ENCODE measurements at regions not wholly inside any gene's neighbourhood (a gene's known extent, or its start where the extent isn't known, plus 50 kb on each side); places are given as distances from the start of the nearest gene placed in this dataset.

DNA sequence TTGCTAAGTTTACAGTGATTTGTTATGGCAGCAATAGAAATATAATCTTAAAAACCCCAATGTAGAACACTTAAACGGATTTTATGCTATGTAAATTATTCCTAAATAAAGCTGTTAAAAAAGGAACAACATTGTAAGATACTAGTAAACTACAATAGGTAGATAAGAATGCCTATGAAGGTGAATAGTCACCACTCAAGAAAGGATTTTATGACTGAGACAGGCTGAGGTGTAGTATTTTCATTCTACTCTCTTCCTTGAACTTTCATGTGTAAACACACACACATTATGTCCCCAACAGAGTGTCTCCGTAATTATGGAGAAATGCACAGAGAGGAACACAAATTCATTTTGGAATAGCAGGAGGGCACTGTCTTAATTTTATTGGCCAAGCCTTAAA is 183.9 kb upstream of the ST6GAL2 start:
- Mint-ChIP-seq H3K27me3 (no peaks in the 10 kb centered on the region), H3K27ac (no peak overlapping the region), H3K36me3 (no peaks in the 10 kb centered on the region), H3K9me3 (ENCODE audit: low read depth) (no peaks in the 10 kb centered on the region), H3K4me3 (no peak overlapping the region), H3K4me1 (no peaks in the 10 kb centered on the region)
- CTCF ChIA-PET: no interaction called here
- ATAC-seq: no peak
- no peak for DNase-seq

DNA sequence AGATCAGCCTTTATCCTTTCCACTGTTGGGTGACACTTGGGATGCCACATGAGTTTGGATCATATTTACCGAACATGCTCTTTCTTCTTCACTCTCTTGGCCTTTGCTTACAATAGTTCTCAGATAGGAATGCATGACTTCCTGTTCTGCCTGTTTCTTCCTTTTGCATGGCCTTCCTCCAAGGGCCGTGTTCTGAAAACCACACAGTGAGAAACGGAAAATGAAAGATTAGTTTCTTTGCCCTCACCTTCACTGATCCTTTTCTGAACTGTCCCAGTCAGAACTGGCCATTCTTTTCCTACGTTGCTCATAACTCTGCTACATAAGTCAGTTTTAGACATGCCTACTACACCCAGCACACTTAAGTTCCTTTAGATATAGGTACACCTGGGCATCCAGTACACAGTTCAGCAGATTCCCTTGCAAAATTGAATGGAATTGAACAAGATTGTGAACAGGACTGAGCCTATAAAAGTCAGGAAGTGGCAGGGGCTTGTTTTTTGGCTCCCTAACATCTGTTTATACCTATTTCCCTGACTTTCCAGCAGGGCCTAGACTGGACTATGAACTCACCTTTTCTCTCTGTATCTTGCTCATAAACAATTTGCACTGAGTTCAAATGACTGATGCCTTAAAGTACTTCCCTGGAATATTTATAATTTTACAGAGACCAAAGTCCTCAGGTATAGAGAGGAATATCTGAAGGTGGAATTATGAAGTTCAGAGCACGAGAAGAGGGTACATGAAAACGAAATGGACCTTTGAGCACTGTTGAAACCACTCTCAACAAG is 186.4 kb upstream of the ST6GAL2 start:
- no peak for DNase-seq
- peaks cover 2% of the 10 kb centered on the region for H3K9me3 Mint-ChIP-seq (ENCODE audit: low read depth)
- no peaks in the 10 kb centered on the region for H3K4me1 Mint-ChIP-seq
- H3K27me3 Mint-ChIP-seq: no peaks in the 10 kb centered on the region
- ATAC-seq: no peak
- no peak overlapping the region for H3K4me3 Mint-ChIP-seq
- CTCF ChIA-PET: no interaction called here
- no peak overlapping the region for H3K27ac Mint-ChIP-seq
- no peaks in the 10 kb centered on the region for H3K36me3 Mint-ChIP-seq

DNA sequence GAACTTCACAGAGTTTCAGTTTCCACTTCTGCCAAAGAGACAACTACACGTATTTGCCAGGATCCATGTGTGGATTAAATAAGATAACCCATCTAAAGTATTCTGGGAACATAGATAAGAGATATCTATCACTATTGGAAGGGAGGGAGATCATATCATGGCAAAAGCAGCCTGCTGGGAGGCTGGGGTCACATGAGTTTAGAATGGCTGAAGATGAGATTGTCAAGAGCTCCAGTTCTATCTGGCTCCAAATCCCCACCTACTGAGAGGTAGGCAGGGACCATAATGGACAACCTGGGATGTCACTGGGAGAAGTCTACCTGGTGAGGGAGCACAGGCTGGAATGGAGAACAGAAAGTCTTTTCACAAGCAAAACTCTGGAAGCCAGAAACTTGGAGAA is 192.6 kb upstream of the ST6GAL2 start:
- no peak overlapping the region for H3K4me3 Mint-ChIP-seq
- no peaks in the 10 kb centered on the region for H3K36me3 Mint-ChIP-seq
- no peaks in the 10 kb centered on the region for H3K27me3 Mint-ChIP-seq
- CTCF ChIA-PET: no interaction called here
- H3K9me3 Mint-ChIP-seq (ENCODE audit: low read depth): peaks cover 2% of the 10 kb centered on the region
- H3K4me1 Mint-ChIP-seq: no peaks in the 10 kb centered on the region
- H3K27ac Mint-ChIP-seq: no peak overlapping the region
- no peak for ATAC-seq
- no peak for DNase-seq

DNA sequence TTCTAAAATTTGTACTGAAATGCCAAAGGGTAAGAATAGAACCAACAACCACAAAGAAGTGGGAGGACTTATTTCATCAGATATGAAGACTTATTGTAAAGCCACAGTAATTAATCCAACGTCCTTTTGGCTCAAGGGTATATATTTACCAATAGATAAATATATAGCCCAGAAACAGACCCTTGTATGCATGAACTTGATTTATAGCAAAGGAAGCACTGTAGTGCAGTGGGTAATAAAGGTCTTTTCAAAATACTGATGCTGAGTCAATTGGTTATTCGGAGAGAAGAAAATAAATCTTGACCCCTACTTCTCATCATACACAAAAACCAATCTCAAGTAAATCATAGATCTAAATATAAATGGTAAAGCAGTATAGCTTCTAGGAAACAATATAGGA is 200.5 kb upstream of the ST6GAL2 start:
- H3K36me3 Mint-ChIP-seq: no peaks in the 10 kb centered on the region
- no peak for DNase-seq
- no peaks in the 10 kb centered on the region for H3K27me3 Mint-ChIP-seq
- no peak overlapping the region for H3K27ac Mint-ChIP-seq
- no peak for ATAC-seq
- no peaks in the 10 kb centered on the region for H3K4me1 Mint-ChIP-seq
- CTCF ChIA-PET: no interaction called here
- no peaks in the 10 kb centered on the region for H3K9me3 Mint-ChIP-seq (ENCODE audit: low read depth)
- no peak overlapping the region for H3K4me3 Mint-ChIP-seq

DNA sequence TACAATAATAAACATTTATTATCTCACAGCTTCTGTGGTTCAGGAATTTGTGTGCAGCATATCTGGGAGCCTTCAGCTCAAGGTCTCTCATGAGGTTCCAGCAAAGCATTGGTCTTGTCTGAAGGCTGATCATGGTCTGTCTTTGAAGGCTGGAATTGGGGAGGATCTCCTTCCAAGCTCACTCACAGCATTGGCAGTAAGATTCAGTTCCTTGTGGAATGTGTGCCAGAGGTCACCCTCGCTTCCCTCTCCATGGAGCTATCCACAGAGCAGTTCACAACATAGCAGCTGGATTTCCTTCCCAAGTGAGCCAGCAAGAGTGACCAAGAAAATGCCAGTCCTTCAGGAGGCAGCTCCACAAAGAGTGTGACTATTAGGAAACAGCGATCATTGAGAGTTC is 202.2 kb upstream of the ST6GAL2 start:
- H3K27ac Mint-ChIP-seq: no peak overlapping the region
- no peaks in the 10 kb centered on the region for H3K36me3 Mint-ChIP-seq
- H3K27me3 Mint-ChIP-seq: no peaks in the 10 kb centered on the region
- H3K4me3 Mint-ChIP-seq: no peak overlapping the region
- no peak for ATAC-seq
- no peaks in the 10 kb centered on the region for H3K9me3 Mint-ChIP-seq (ENCODE audit: low read depth)
- H3K4me1 Mint-ChIP-seq: no peaks in the 10 kb centered on the region
- no peak for DNase-seq
- CTCF ChIA-PET: no interaction called here

DNA sequence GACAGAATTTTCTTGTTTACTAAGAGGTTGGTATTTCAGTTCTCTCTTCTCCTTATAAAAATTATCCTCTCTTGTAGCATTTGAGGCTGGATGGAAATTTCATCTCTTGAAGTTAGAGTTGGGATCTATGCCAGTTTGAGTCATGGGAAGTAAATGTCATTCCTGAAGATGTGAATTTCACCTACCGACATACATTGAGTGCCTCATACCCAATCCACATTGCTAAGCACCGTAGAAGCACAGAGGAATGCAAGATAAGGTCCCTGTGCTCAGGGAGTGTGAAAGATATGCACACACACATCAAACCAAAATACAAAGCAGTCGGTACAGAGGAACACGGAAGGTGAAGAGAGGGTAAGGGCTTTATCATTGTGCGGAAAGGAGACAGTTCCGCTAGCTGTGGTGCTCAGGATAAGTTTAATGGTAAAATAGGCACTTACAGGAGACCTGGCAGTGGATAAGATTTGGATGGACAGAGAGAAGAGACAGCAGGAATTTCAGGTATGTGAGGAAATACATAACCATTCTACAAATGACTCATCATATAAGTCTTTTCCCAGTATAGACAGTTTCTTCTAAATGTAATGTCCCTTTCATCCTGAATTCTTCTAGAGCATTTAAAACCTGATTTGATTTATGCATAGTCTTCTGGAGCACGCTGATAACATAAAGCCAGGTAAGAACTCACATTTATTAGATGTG is 205.3 kb upstream of the ST6GAL2 start:
- Mint-ChIP-seq H3K27me3 (no peaks in the 10 kb centered on the region), H3K36me3 (no peaks in the 10 kb centered on the region), H3K4me3 (no peak overlapping the region), H3K9me3 (ENCODE audit: low read depth) (no peaks in the 10 kb centered on the region), H3K27ac (no peak overlapping the region), H3K4me1 (no peaks in the 10 kb centered on the region)
- DNase-seq (no peak), ATAC-seq (no peak)
- CTCF ChIA-PET: no interaction called here

DNA sequence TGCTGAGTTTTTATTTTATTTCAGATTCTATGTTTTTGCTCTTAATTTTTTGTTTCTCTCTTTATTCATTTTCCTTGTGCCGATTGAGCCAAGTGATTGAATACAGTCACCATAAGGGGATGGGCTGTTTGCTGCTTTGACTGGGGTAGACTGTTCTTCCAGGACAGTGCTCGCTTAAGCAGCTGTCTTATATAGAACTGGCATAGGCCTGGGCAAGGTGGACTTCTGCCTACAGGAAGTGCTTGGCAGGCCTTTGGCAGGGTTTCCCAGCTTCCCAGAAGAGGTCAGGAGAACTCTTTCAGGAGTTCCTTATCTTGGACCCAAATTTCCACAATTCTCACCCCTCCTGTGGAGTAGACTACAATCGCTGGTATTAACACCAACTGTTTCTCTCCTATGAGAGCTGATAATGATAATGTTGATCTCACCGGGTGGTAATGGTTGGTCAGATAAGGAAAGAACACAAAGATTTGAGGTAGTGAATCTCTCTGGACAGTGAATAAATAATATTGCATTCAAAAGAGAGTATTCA is 207.5 kb upstream of the ST6GAL2 start:
- Mint-ChIP-seq H3K27ac (no peak overlapping the region), H3K9me3 (ENCODE audit: low read depth) (no peaks in the 10 kb centered on the region), H3K36me3 (no peaks in the 10 kb centered on the region), H3K4me3 (no peak overlapping the region), H3K4me1 (no peaks in the 10 kb centered on the region), H3K27me3 (no peaks in the 10 kb centered on the region)
- CTCF ChIA-PET: no interaction called here
- ATAC-seq (no peak), DNase-seq (no peak)

DNA sequence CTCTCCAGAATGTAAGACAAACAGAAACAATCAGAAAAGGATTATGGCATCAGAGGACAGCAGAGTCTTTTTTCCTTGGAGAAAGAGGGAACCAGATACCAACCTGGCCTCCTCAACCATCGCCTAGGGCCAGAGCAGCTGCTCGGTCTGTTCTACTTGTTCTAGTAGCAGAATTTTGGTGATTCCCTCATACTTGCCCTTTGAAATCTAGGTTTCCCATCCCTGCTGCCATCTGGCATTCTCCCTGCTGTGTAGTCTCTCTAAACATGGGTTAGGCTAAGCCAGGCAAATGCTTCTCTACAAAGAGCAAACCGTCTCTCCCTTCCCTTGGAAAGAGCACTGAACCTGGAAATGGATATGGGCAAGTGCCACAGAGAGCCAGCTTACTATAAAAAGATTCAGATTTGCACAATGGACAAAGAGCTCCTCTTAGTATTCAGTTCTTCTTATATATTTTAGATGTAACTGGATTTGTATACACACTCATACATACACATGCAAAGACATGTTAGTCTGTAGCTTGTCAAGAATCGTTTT is 208.6 kb upstream of the ST6GAL2 start:
- no peak for ATAC-seq
- no peaks in the 10 kb centered on the region for H3K27me3 Mint-ChIP-seq
- H3K9me3 Mint-ChIP-seq (ENCODE audit: low read depth): no peaks in the 10 kb centered on the region
- no peak overlapping the region for H3K4me3 Mint-ChIP-seq
- no peak overlapping the region for H3K27ac Mint-ChIP-seq
- H3K4me1 Mint-ChIP-seq: no peaks in the 10 kb centered on the region
- DNase-seq: no peak
- CTCF ChIA-PET: no interaction called here
- no peaks in the 10 kb centered on the region for H3K36me3 Mint-ChIP-seq

DNA sequence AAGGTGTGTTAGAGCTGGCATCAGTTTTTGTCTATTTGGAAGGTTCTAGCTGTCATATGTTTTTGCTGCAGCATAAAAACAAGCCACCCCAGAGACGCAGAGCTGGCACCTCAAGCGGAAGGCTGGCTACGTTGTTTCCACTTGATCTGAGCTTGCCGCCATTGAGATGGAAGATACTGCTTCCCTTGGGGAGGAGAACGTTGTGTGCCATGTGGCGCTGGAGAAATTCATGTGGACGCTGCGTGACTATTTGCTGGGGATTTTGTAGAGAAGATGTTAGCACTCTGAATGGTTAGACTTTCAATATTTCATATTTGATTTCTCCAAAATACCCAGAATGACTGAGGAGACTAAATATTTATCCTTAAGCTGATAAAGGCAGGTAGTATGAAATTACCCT is 216.2 kb upstream of the ST6GAL2 start:
- Mint-ChIP-seq H3K27ac (no peak overlapping the region), H3K9me3 (ENCODE audit: low read depth) (peaks cover 2% of the 10 kb centered on the region), H3K36me3 (no peaks in the 10 kb centered on the region), H3K4me1 (no peaks in the 10 kb centered on the region), H3K27me3 (no peaks in the 10 kb centered on the region), H3K4me3 (no peak overlapping the region)
- CTCF ChIA-PET: no interaction called here
- ATAC-seq: no peak
- DNase-seq: no peak

DNA sequence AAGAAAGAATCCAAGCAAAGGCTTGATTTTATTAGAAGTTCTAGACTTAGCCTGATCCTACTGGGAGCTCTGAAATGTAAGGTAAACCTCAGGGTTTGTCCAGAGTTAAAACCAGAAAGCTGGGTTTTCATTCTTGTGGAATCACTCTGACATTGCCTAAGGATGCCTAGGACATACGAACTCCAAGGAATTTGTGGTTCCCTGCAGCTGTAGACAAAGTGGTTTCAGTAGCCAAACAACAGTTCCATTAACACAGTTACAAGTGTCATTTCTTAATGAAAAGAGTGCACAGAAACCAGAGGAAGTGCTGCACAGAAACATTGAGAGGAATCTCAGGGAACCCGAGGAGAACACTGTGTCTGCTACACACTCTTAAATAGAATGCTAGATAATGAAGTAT is 221.4 kb upstream of the ST6GAL2 start:
- CTCF ChIA-PET: no interaction called here
- Mint-ChIP-seq H3K36me3 (no peaks in the 10 kb centered on the region), H3K4me1 (no peaks in the 10 kb centered on the region), H3K27ac (no peak overlapping the region), H3K9me3 (ENCODE audit: low read depth) (peaks cover 3% of the 10 kb centered on the region), H3K4me3 (no peak overlapping the region), H3K27me3 (no peaks in the 10 kb centered on the region)
- DNase-seq (no peak), ATAC-seq (no peak)

DNA sequence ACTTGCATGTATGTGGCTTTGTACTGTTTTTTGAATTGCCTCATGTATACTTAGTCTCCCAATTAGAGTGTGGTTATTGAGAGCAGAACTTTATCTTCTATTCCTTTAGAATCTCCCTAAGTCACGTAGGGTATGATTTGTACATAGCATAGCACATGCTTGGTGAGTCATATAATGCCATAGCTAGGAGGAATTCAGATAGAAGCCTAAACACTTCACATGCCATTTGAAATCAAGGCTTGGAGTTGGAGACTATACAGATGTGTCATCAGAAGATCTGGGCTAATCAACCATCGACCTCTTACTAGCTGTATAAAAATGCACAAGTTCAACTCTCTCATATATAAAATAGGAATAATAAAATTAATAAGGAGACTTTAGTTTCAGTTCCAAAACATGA is 222.6 kb upstream of the ST6GAL2 start:
- H3K4me1 Mint-ChIP-seq: no peaks in the 10 kb centered on the region
- H3K27me3 Mint-ChIP-seq: no peaks in the 10 kb centered on the region
- CTCF ChIA-PET: no interaction called here
- H3K9me3 Mint-ChIP-seq (ENCODE audit: low read depth): peaks cover 3% of the 10 kb centered on the region
- DNase-seq (no peak), ATAC-seq (no peak)
- H3K27ac Mint-ChIP-seq: no peak overlapping the region
- H3K36me3 Mint-ChIP-seq: no peaks in the 10 kb centered on the region
- no peak overlapping the region for H3K4me3 Mint-ChIP-seq

DNA sequence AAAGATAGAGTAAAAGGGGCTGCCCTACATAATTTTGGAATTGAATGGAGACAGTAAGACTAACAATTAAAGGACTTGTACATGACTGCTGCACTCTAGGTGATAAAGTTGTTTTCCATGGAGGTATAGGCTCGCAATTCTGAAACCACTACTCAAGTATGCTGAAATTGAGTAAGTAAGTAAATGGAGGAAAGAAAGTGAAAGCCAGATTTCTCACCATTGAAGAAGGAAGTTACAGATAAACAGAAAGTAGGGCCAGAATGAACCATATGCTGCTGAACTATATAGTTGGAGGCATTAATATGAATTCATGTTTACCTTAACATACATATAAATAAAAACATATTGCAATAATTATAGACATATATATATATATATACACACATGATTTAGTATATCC is 225.7 kb upstream of the ST6GAL2 start:
- H3K4me3 Mint-ChIP-seq: no peak overlapping the region
- peaks cover 3% of the 10 kb centered on the region for H3K9me3 Mint-ChIP-seq (ENCODE audit: low read depth)
- no peaks in the 10 kb centered on the region for H3K36me3 Mint-ChIP-seq
- ATAC-seq: no peak
- no peaks in the 10 kb centered on the region for H3K4me1 Mint-ChIP-seq
- H3K27me3 Mint-ChIP-seq: no peaks in the 10 kb centered on the region
- CTCF ChIA-PET: no interaction called here
- no peak overlapping the region for H3K27ac Mint-ChIP-seq
- DNase-seq: no peak

DNA sequence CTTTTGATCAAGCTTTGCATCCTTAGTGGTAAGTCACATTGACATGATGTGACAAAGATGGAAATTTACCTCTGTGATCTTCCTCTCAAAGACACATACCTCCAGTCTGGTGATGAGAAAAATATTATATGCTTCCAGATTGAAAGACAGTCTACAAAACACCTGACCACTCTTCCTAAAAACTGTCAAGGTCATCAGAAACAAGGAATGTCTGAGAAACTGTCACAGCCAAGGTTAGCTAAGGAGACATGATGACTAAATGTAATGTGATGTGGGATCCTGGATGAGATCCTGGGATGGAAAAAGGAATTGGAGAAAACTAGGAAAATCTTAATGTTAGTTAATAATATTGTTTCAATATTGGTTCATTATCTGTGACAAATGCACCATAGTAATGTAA is 226.6 kb upstream of the ST6GAL2 start:
- peaks cover 3% of the 10 kb centered on the region for H3K9me3 Mint-ChIP-seq (ENCODE audit: low read depth)
- no peak for DNase-seq
- no peak for ATAC-seq
- no peaks in the 10 kb centered on the region for H3K36me3 Mint-ChIP-seq
- no peak overlapping the region for H3K4me3 Mint-ChIP-seq
- CTCF ChIA-PET: no interaction called here
- no peak overlapping the region for H3K27ac Mint-ChIP-seq
- H3K27me3 Mint-ChIP-seq: no peaks in the 10 kb centered on the region
- no peaks in the 10 kb centered on the region for H3K4me1 Mint-ChIP-seq

DNA sequence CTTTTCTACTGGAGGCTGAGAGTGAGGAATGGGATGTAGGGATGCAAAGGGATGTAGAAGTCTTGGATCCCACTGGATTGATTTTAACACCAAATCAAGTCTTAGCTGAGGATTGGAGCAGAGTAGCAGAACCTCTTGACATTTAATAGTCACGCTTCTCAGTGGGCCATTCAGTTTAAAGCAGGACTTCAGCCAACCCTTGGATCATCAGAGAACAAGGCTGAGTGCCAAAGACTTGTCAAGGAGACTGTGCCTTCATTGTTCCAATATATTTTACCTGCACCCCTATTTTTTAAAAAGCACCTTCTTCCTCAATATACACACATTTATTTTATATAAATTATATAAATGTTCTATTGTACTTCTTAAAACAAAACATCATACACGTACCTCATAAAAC is 242.4 kb upstream of the ST6GAL2 start:
- no peaks in the 10 kb centered on the region for H3K4me1 Mint-ChIP-seq
- DNase-seq (no peak), ATAC-seq (no peak)
- no peaks in the 10 kb centered on the region for H3K27me3 Mint-ChIP-seq
- H3K9me3 Mint-ChIP-seq (ENCODE audit: low read depth): peaks cover 2% of the 10 kb centered on the region
- H3K27ac Mint-ChIP-seq: no peak overlapping the region
- no peak overlapping the region for H3K4me3 Mint-ChIP-seq
- CTCF ChIA-PET: no interaction called here
- no peaks in the 10 kb centered on the region for H3K36me3 Mint-ChIP-seq
